ENCODE measurements at regions not wholly inside any gene's neighbourhood (a gene's known extent, or its start where the extent isn't known, plus 50 kb on each side); places are given as distances from the start of the nearest gene placed in this dataset.

GRCh38 chr22:46052331-46052771, 75.4 kb upstream of the WNT7B start:
- no peaks in the 10 kb centered on the region for H3K27me3 ChIP-seq

GRCh38 chr22:46052801-46053562, 76.0 kb upstream of the WNT7B start:
- H3K9me3 ChIP-seq, result no peaks in the 10 kb centered on the region
- peaks cover 0 to 11% (median 8%) of the 10 kb centered on the region in 4 donors for H3K36me3 ChIP-seq
- H3K27ac ChIP-seq, result peak overlapping the region; percentile 96 to 100 (median 99)
- peak; percentile 80 for DNase-seq
- intact Hi-C loops (cut with DNase I; ENCODE audit: low total_unique reads), result no loop called here
- TF ChIP-seq EP300 (IDR thresholded peaks at IDR 0.05) (no peak), POLR2AphosphoS5 (IDR thresholded peaks at IDR 0.05) (peak in 1 of 3 donors; percentile 12)
- no peaks in the 10 kb centered on the region for H3K27me3 ChIP-seq
- WGBS, 5 donors, result 2 to 8% (median 6%) methylated on average over 24 to 26 of the region's 26 CpGs
- peaks cover 75 to 93% (median 89%) of the 10 kb centered on the region in 4 donors for H3K4me1 ChIP-seq
- peak overlapping the region; percentile 56 to 80 (median 69) for H3K4me3 ChIP-seq

More at GRCh38 chr22:46052331-46052771, 75.4 kb upstream of the WNT7B start:
- intact Hi-C loops (cut with DNase I; ENCODE audit: low total_unique reads), result no loop called here
- no peak for TF ChIP-seq POLR2AphosphoS5 (IDR thresholded peaks at IDR 0.05)
- TF ChIP-seq CTCF (IDR thresholded peaks at IDR 0.05), result no peak
- TF ChIP-seq EP300 (IDR thresholded peaks at IDR 0.05), result no peak
- no peak for TF ChIP-seq POLR2A (IDR thresholded peaks at IDR 0.05)
- H3K4me3 ChIP-seq, result peak overlapping the region; percentile 56 to 80 (median 69)
- 13 to 28% (median 14%) methylated on average over 6 of the region's 6 CpGs for WGBS, 5 donors
- DNase-seq, result peak in 1 of 2 donors; percentile 26
- H3K9me3 ChIP-seq, result no peaks in the 10 kb centered on the region
- H3K27ac ChIP-seq, result peak overlapping the region; percentile 96 to 100 (median 99)
- peaks cover 75 to 93% (median 89%) of the 10 kb centered on the region in 4 donors for H3K4me1 ChIP-seq
- peaks cover 0 to 11% (median 8%) of the 10 kb centered on the region in 4 donors for H3K36me3 ChIP-seq

GRCh38 chr22:46053563-46054090, 76.7 kb upstream of the WNT7B start:
- H3K36me3 ChIP-seq, result peaks cover 0 to 11% (median 8%) of the 10 kb centered on the region in 4 donors
- H3K27ac ChIP-seq, result peak overlapping the region; percentile 96 to 100 (median 99)
- intact Hi-C loops (cut with DNase I; ENCODE audit: low total_unique reads), result no loop called here
- no peaks in the 10 kb centered on the region for H3K9me3 ChIP-seq
- WGBS, 5 donors, result 0 to 1% (median 1%) methylated on average over 5 to 37 of the region's 37 CpGs
- no peaks in the 10 kb centered on the region for H3K27me3 ChIP-seq
- H3K4me1 ChIP-seq, result peaks cover 74 to 92% (median 88%) of the 10 kb centered on the region in 4 donors
- TF ChIP-seq EP300 (IDR thresholded peaks at IDR 0.05) (no peak), POLR2AphosphoS5 (IDR thresholded peaks at IDR 0.05) (peak; percentile 15 to 65 (median 36)), CTCF (IDR thresholded peaks at IDR 0.05) (no peak), POLR2A (IDR thresholded peaks at IDR 0.05) (peak in 1 of 4 donors; percentile 27)
- peak; percentile 84 to 91 for DNase-seq
- peak overlapping the region; percentile 56 to 80 (median 69) for H3K4me3 ChIP-seq

- intact Hi-C loops (cut with DNase I; ENCODE audit: low total_unique reads), result no loop called here
- DNase-seq, result peak; percentile 52 to 92
Measured at GRCh38 chr22:46054091-46055073, 77.4 kb upstream of the WNT7B start.

More at GRCh38 chr22:46054091-46055073, 77.4 kb upstream of the WNT7B start:
- H3K9me3 ChIP-seq, result no peaks in the 10 kb centered on the region
- 2 to 10% (median 4%) methylated on average over 26 to 42 of the region's 42 CpGs for WGBS, 5 donors
- peaks cover 0 to 11% (median 8%) of the 10 kb centered on the region in 4 donors for H3K36me3 ChIP-seq
- H3K4me3 ChIP-seq, result peak overlapping the region; percentile 56 to 80 (median 69)
- H3K27me3 ChIP-seq, result no peaks in the 10 kb centered on the region
- peak overlapping the region; percentile 96 to 100 (median 99) for H3K27ac ChIP-seq
- H3K4me1 ChIP-seq, result peaks cover 81 to 92% (median 89%) of the 10 kb centered on the region in 4 donors
- TF ChIP-seq CTCF (IDR thresholded peaks at IDR 0.05), result no peak
- TF ChIP-seq POLR2A (IDR thresholded peaks at IDR 0.05), result no peak
- TF ChIP-seq EP300 (IDR thresholded peaks at IDR 0.05), result no peak
- TF ChIP-seq POLR2AphosphoS5 (IDR thresholded peaks at IDR 0.05), result no peak

Data from stomach (tissue), 8 donors.